ENCODE measurements at regions not wholly inside any gene's neighbourhood (a gene's known extent, or its start where the extent isn't known, plus 50 kb on each side); places are given as distances from the start of the nearest gene placed in this dataset.
"Not testable (repeated sequence)": the region's sequence is repeated elsewhere in the genome, so short reads cannot be mapped to it uniquely, and the experiment has no call there.

DNA sequence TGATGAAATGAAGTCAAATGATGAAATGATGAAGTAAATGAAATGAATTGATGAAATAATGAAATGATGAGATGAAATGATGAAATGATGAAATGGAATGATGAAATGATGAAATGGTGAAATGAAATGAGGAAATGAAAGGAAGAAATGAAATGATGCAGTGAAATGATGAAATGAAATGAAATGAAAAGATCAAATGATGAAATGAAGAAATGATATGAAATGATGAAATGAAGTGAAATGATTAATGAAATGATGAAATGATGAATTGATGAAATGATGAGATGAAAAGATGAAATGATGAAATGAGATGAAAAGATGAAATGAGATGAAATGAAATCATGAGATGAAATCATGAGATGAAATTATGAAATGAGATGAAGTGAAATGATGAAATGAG is 139.2 kb upstream of the ERV3-1 start:
- not testable (repeated sequence) for TF ChIP-seq EZH2 (IDR thresholded peaks at IDR 0.05; ENCODE audit: insufficient read depth, low read length)
- TF ChIP-seq, protein P1, sequence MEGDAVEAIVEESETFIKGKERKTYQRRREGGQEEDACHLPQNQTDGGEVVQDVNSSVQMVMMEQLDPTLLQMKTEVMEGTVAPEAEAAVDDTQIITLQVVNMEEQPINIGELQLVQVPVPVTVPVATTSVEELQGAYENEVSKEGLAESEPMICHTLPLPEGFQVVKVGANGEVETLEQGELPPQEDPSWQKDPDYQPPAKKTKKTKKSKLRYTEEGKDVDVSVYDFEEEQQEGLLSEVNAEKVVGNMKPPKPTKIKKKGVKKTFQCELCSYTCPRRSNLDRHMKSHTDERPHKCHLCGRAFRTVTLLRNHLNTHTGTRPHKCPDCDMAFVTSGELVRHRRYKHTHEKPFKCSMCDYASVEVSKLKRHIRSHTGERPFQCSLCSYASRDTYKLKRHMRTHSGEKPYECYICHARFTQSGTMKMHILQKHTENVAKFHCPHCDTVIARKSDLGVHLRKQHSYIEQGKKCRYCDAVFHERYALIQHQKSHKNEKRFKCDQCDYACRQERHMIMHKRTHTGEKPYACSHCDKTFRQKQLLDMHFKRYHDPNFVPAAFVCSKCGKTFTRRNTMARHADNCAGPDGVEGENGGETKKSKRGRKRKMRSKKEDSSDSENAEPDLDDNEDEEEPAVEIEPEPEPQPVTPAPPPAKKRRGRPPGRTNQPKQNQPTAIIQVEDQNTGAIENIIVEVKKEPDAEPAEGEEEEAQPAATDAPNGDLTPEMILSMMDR (IDR thresholded peaks at IDR 0.05; ENCODE audit: insufficient read depth, low read depth, low read length): not testable (repeated sequence)
